Activated gamma-delta T cell treated with anti-CD3 and anti-CD28 coated beads, Interleukin-2, amount 50 U/mL, for 16 hours (primary cell): ENCODE measurements at regions not wholly inside any gene's neighbourhood (a gene's known extent, or its start where the extent isn't known, plus 50 kb on each side); places are given as distances from the start of the nearest gene placed in this dataset.
"Not testable (repeated sequence)": the region's sequence is repeated elsewhere in the genome, so short reads cannot be mapped to it uniquely, and the experiment has no call there.

Source experiments
- DNase-seq: peaks from one replicate; pipeline ENCODE4 v3.0.0-alpha.2; 2020; ENCODE audit warnings: low read depth

DNA sequence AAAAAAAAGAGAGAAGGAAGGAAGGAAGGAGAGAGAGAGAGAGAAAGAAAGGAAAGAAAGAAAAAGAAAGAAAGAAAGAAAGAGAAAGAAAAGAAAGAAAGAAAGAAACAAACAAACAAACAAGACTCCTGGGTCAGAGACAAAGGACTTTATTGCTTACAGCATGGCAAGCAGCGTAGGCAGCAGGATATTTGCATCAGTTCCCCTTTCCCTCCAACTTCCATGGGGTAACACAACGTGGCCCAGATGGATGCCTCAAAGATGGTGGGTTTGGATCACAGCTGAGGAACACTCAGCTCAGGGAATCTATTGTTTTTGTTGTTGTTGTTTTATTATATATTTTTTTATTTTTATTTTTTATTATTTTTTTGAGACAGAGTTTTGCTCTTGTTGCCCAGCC lies 128.5 kb upstream of the VKORC1L1 start:
- DNase-seq = no peak

- DNase-seq = no peak
Measured at GRCh38 chr7:65746398-65746669, 126.5 kb upstream of the VKORC1L1 start.

- DNase-seq = no peak
Measured at GRCh38 chr7:65749039-65749438, 123.8 kb upstream of the VKORC1L1 start.

GRCh38 chr7:65749518-65749917 lies 123.4 kb upstream of the VKORC1L1 start:
- no peak for DNase-seq

DNA sequence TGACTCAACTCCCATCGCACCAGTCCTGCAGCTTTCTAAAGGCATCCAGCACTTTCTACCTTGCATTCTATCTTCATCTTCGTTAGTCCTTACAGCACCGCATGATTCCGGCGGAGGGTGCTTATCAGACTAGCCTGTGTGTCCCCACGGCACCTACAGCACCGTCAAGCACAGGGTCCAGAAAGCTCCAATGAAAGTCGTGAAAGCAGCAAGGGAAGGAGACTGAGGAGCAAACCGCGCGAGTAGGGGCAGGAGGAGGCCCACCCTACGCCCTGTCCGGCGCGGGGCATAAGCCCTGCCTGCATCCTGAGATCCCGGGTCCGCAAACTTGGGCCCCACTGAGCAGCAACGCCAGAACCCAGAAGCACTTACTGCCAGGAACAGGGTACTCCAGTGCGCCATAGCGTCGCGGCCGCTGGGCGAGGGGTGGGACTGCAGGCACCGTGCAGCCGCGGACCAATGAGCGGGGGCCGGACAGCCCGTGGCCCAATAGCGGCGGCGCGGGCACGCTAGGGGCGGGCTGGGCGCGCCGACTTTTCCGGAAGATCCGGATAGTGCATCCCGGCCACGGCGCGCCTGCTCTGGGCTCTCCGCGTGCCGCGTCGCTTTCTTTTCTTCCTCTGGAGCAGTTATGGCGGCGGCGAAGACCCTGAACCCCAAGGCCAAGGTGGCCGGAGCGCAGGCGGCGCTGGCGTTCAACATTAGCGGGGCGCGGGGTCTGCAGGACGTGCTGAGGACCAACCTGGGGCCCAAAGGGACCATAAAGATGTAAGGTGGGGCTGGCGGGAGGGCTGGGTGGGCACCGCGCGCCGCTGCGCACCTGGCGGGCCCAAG lies 122.1 kb upstream of the VKORC1L1 start:
- DNase-seq = peak; percentile 81

DNA sequence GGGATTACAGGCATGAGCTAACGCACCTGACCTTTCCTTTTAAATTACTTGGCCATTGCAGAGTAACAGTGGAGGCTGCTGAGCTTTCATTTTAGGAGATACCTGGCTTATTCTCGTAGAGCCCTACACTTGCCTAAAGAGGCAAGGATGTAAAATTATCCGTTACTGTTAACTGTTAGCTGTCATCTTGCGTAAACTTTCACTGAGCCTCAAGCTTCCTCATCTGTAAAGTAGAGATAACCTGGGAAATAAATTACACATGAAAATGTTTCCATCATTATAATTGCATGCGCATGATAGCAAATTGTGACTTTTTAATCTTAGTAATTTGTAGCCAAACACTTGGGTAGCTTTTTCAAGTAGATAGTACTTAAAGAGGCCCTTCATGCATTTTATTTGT lies 118.8 kb upstream of the VKORC1L1 start:
- not testable (repeated sequence) for DNase-seq

GRCh38 chr7:65758991-65759390 lies 113.9 kb upstream of the VKORC1L1 start:
- DNase-seq = not testable (repeated sequence)

GRCh38 chr7:65762712-65763111 lies 110.2 kb upstream of the VKORC1L1 start:
- DNase-seq = not testable (repeated sequence)

GRCh38 chr7:65763114-65763513 lies 109.8 kb upstream of the VKORC1L1 start:
- DNase-seq = not testable (repeated sequence)

- peak; percentile 84 for DNase-seq
Measured at GRCh38 chr7:65770473-65771225, 102.2 kb upstream of the VKORC1L1 start.

DNA sequence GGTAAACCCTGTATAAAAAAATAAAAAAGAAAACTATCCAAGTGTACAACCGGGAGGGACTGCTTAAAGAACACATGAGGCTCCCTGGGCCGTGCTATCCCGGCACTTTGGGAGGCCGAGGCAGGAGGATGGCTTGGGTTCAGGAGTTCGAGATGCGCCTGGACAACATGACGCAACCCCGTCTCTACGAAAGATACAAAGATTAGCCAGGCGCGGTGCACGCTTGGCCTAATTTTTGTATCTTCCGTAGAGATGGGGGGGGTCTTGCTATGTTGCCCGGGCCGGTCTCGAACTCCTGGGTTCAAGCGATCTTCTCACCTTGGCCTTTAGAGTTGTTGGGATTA lies 101.7 kb upstream of the VKORC1L1 start:
- DNase-seq = not testable (repeated sequence)

- DNase-seq = not testable (repeated sequence)
Measured at GRCh38 chr7:65776677-65777076, 96.2 kb upstream of the VKORC1L1 start.

GRCh38 chr7:65789943-65790342 lies 82.9 kb upstream of the VKORC1L1 start:
- not testable (repeated sequence) for DNase-seq

GRCh38 chr7:65791788-65792187 lies 81.1 kb upstream of the VKORC1L1 start:
- not testable (repeated sequence) for DNase-seq

DNA sequence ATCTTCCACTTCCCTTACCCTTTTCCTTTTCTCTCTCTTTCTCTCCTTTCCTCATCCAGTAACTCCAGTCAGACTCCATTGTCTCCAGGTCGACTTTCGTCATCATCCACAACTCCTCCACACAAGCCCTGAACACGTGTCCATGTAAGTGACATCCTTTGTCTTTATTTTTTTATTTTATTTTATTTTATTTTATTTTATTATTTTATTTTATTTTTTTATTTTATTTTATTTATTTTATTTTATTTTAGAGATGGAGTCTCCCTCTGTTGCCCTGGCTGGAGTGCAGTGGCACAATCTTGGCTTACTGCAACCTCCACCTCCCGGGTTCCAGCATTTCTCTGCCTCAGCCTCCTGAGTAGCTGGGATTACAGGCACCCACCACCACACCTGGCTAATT lies 80.1 kb upstream of the VKORC1L1 start:
- DNase-seq = not testable (repeated sequence)

- DNase-seq = not testable (repeated sequence)
Measured at GRCh38 chr7:65794671-65795391, 78.0 kb upstream of the VKORC1L1 start.

GRCh38 chr7:65795392-65795716 lies 77.5 kb upstream of the VKORC1L1 start:
- DNase-seq = not testable (repeated sequence)

GRCh38 chr7:65796205-65796604 lies 76.7 kb upstream of the VKORC1L1 start:
- no peak for DNase-seq

DNA sequence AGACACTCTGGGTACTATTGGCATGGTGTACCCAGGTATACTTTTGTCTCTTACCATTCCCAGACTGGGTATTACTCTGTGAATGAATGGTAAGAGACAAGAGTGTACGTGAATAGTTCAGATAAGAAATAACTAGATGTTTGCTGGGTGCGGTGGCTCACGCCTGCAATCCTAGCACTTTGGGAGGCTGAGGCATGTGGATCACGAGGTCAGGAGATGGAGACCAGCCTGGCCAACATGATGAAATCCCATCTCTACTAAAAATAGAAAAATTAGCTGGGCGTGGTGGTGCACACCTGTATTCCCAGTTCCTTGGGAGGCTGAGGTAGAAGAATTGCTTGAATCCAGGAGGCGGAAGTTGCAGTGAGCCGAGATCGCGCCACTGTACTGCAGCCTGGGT lies 75.8 kb upstream of the VKORC1L1 start:
- DNase-seq = not testable (repeated sequence)

DNA sequence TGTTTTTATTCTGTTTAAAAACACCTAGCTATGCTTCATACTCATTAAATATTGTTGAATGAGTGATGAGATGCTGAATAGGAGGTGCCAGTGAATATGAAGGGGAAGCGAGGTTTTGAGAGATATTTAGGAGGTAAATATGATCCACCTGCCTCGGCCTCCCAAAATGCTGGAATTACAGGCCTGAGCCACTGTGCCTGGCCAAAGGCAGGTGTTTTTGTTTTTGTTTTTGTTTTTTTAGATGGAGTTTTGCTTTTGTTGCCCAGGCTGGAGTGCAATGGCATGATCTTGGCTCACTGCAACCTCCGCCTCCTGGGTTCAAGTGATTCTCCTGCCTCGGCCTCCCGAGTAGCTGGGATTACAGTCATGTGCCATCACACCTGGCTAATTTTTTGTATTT lies 75.3 kb upstream of the VKORC1L1 start:
- DNase-seq = not testable (repeated sequence)

- DNase-seq = no peak
Measured at GRCh38 chr7:65798111-65799075, 74.5 kb upstream of the VKORC1L1 start.

DNA sequence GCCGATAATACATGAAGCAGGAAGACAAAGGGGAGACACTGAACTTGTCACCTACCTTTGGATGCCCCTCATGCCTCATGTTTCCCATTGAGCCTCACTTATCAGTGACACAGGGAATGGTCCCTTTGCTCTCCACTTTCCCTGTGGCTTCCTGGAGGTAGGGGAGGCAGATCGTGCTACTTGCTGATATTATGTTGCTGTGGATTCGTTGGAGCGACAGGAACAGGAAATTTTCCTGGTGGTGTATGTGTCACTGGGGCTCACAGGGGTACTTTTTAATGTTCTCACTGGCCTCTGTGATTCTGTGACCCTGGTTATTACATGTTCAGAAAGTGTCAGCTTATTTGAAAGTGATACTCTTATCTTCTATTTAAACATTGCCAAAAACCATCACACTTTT lies 72.7 kb upstream of the VKORC1L1 start:
- DNase-seq = not testable (repeated sequence)
